ENCODE measurements at regions not wholly inside any gene's neighbourhood (a gene's known extent, or its start where the extent isn't known, plus 50 kb on each side); places are given as distances from the start of the nearest gene placed in this dataset.

DNA sequence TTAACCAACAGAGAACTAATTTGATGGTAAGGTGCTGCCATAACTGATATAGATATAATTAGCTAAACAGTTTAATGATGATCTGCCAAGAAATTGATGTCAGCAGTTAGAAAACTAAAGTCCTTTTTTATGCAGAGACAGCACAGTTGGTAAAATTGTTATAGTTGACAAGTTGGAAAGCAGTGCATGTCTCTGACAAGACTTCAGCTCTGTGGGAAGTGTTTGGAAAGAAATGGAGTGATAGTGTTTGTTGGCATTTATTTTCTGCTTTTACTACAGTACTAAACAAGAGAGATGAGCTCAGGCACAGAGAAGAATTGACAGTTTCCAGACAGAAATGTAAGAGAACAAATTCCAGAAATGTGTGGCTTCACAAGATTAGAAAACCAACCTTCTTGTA lies 523.5 kb upstream of the BCHE start:
- no peak for TF ChIP-seq EGR1 (conservative IDR thresholded peaks at IDR 0.05)
- TF ChIP-seq, protein P1, sequence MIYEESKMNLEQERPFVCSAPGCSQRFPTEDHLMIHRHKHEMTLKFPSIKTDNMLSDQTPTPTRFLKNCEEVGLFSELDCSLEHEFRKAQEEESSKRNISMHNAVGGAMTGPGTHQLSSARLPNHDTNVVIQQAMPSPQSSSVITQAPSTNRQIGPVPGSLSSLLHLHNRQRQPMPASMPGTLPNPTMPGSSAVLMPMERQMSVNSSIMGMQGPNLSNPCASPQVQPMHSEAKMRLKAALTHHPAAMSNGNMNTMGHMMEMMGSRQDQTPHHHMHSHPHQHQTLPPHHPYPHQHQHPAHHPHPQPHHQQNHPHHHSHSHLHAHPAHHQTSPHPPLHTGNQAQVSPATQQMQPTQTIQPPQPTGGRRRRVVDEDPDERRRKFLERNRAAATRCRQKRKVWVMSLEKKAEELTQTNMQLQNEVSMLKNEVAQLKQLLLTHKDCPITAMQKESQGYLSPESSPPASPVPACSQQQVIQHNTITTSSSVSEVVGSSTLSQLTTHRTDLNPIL (CRISPR knock-in tag; IDR thresholded peaks at IDR 0.05) = no peak
- TF ChIP-seq MYC (IDR thresholded peaks at IDR 0.05; ENCODE audit: low read depth, low read length) = no peak
- TF ChIP-seq MYC (CRISPR knock-in tag; IDR thresholded peaks at IDR 0.05; ENCODE audit: borderline replicate concordance, low read depth) = no peak
- TF ChIP-seq RBM17 (IDR thresholded peaks at IDR 0.05; ENCODE audit: borderline replicate concordance, low read depth, low read length) = no peak
- no peak for TF ChIP-seq NR3C1 (CRISPR knock-in tag; IDR thresholded peaks at IDR 0.05)
- TF ChIP-seq YY1 (IDR thresholded peaks at IDR 0.05; ENCODE audit: borderline replicate concordance in 1 of 3, control insufficient read depth in 1 of 3, extremely low read depth in 1 of 3, insufficient read depth in 3 of 3, insufficient read length in 1 of 3, insufficient replicate concordance in 2 of 3, low read depth in 1 of 3, low read length in 2 of 3) = no peak
- TF ChIP-seq, protein P2, sequence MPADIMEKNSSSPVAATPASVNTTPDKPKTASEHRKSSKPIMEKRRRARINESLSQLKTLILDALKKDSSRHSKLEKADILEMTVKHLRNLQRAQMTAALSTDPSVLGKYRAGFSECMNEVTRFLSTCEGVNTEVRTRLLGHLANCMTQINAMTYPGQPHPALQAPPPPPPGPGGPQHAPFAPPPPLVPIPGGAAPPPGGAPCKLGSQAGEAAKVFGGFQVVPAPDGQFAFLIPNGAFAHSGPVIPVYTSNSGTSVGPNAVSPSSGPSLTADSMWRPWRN (IDR thresholded peaks at IDR 0.05; ENCODE audit: low read depth) = no peak
- TF ChIP-seq JUND (IDR thresholded peaks at IDR 0.05; ENCODE audit: borderline replicate concordance, low read depth, low read length) = no peak
- TF ChIP-seq JUND (tag; IDR thresholded peaks at IDR 0.05; ENCODE audit: borderline replicate concordance, low read depth, low read length) = no peak
- no peak for TF ChIP-seq STAT6 (CRISPR knock-in tag; IDR thresholded peaks at IDR 0.05)
- TF ChIP-seq, protein P3, sequence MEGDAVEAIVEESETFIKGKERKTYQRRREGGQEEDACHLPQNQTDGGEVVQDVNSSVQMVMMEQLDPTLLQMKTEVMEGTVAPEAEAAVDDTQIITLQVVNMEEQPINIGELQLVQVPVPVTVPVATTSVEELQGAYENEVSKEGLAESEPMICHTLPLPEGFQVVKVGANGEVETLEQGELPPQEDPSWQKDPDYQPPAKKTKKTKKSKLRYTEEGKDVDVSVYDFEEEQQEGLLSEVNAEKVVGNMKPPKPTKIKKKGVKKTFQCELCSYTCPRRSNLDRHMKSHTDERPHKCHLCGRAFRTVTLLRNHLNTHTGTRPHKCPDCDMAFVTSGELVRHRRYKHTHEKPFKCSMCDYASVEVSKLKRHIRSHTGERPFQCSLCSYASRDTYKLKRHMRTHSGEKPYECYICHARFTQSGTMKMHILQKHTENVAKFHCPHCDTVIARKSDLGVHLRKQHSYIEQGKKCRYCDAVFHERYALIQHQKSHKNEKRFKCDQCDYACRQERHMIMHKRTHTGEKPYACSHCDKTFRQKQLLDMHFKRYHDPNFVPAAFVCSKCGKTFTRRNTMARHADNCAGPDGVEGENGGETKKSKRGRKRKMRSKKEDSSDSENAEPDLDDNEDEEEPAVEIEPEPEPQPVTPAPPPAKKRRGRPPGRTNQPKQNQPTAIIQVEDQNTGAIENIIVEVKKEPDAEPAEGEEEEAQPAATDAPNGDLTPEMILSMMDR (IDR thresholded peaks at IDR 0.05 in 2 of 3, conservative IDR thresholded peaks at IDR 0.05 in 1 of 3; ENCODE audit: insufficient read depth in 2 of 3, low read depth in 1 of 3, low read length in 3 of 3) = no peak
- no peak for TF ChIP-seq POLR2A (conservative IDR thresholded peaks at IDR 0.05)

All from K562 (cell line).